BLaER1 treated with 17β-estradiol and CSF1 and Interleukin-3, amounts not matched to agents 10 nM and 100 nM (cell line): ENCODE measurements at regions not wholly inside any gene's neighbourhood (a gene's known extent, or its start where the extent isn't known, plus 50 kb on each side); places are given as distances from the start of the nearest gene placed in this dataset.

Experiments used
- H3K27ac ChIP-seq, 11 experiments: shearing (Covaris generic); formaldehyde crosslinking; 2 replicates each; pipeline ENCODE4 v1.8.1; 2022
- H3K27me3 ChIP-seq, 11 experiments: shearing (Covaris generic); formaldehyde crosslinking; 2 replicates each; pipeline ENCODE4 v1.8.1; 2022
- H3K36me3 ChIP-seq, 11 experiments: shearing (Covaris generic); formaldehyde crosslinking; 2 replicates each; pipeline ENCODE4 v1.8.1; 2022
- H3K4me1 ChIP-seq, 10 experiments: shearing (Covaris generic); formaldehyde crosslinking; 2 replicates each; pipeline ENCODE4 v1.8.1; 2022
- H3K4me2 ChIP-seq, 11 experiments: shearing (Covaris generic); formaldehyde crosslinking; 2 replicates each; pipeline ENCODE4 v1.8.1; 2022
- H3K4me3 ChIP-seq, 10 experiments: shearing (Covaris generic); formaldehyde crosslinking; 2 replicates each; pipeline ENCODE4 v1.8.1; 2022
- H3K9ac ChIP-seq, 11 experiments: shearing (Covaris generic); formaldehyde crosslinking; 2 replicates each; pipeline ENCODE4 v1.8.1; 2022
- H3K9me3 ChIP-seq, 11 experiments: shearing (Covaris generic); formaldehyde crosslinking; replicated peaks in 1 of 11; 2 replicates each; pipeline ENCODE4 v1.8.1; 2022
- H4K20me1 ChIP-seq, 11 experiments: shearing (Covaris generic); formaldehyde crosslinking; 2 replicates each; pipeline ENCODE4 v1.8.1; 2022
- Cebpa-rat ChIP-seq, 11 experiments: shearing (Covaris generic); IDR thresholded peaks; 2 replicates each; pipeline ENCODE4 v1.8.1; 2022

- H3K27ac ChIP-seq = no peak overlapping the region
- H3K4me3 ChIP-seq = no peak overlapping the region
- H3K27me3 ChIP-seq = no peaks in the 10 kb centered on the region
- no peaks in the 10 kb centered on the region for H3K36me3 ChIP-seq
- H3K9me3 ChIP-seq = no peaks in the 10 kb centered on the region
- H3K9ac ChIP-seq = no peak overlapping the region
- H3K4me1 ChIP-seq = peaks cover 5 to 9% (median 7%) of the 10 kb centered on the region in 10 experiments; a peak in 14 of 20 replicates
- H3K4me2 ChIP-seq = peak overlapping the region in 10 of 11 experiments; percentile 0 to 51 (median 13); a peak in 9 of 22 replicates
- TF ChIP-seq Cebpa-rat (IDR thresholded peaks at IDR 0.05) = no peak
- H4K20me1 ChIP-seq = no peaks in the 10 kb centered on the region
These were observed 158.1 kb downstream of the FHIP1A start for GRCh38 chr4:151567056-151567455.

- Histone ChIP-seq H4K20me1 (no peaks in the 10 kb centered on the region), H3K9me3 (no peaks in the 10 kb centered on the region), H3K9ac (no peak overlapping the region), H3K27me3 (no peaks in the 10 kb centered on the region), H3K4me3 (no peak overlapping the region), H3K4me1 (peaks cover 5 to 9% (median 7%) of the 10 kb centered on the region in 10 experiments; a peak in 14 of 20 replicates), H3K4me2 (no peak overlapping the region), H3K36me3 (no peaks in the 10 kb centered on the region), H3K27ac (no peak overlapping the region)
- TF ChIP-seq Cebpa-rat (IDR thresholded peaks at IDR 0.05) = no peak
These were observed 160.0 kb downstream of the FHIP1A start for GRCh38 chr4:151568966-151569365.

GRCh38 chr4:151569650-151570049 lies 160.7 kb downstream of the FHIP1A start:
- TF ChIP-seq Cebpa-rat (IDR thresholded peaks at IDR 0.05) = no peak
- Histone ChIP-seq H3K4me1 (peaks cover 5 to 9% (median 7%) of the 10 kb centered on the region in 10 experiments; a peak in 14 of 20 replicates), H3K4me3 (no peak overlapping the region), H3K27ac (no peak overlapping the region), H3K9me3 (no peaks in the 10 kb centered on the region), H3K36me3 (no peaks in the 10 kb centered on the region), H3K4me2 (no peak overlapping the region), H3K9ac (no peak overlapping the region), H4K20me1 (no peaks in the 10 kb centered on the region), H3K27me3 (no peaks in the 10 kb centered on the region)

- Histone ChIP-seq H3K27ac (no peak overlapping the region), H3K9me3 (no peaks in the 10 kb centered on the region), H3K36me3 (no peaks in the 10 kb centered on the region), H3K4me3 (no peak overlapping the region), H3K27me3 (no peaks in the 10 kb centered on the region), H4K20me1 (no peaks in the 10 kb centered on the region), H3K4me2 (no peak overlapping the region), H3K4me1 (no peaks in the 10 kb centered on the region), H3K9ac (no peak overlapping the region)
- no peak for TF ChIP-seq Cebpa-rat (IDR thresholded peaks at IDR 0.05)
These were observed 164.5 kb downstream of the FHIP1A start for GRCh38 chr4:151573474-151573873.

- TF ChIP-seq Cebpa-rat (IDR thresholded peaks at IDR 0.05) = no peak
- no peak overlapping the region for H3K4me3 ChIP-seq
These were observed 165.0 kb downstream of the FHIP1A start for GRCh38 chr4:151573945-151574344.

GRCh38 chr4:151574968-151575367 lies 166.0 kb downstream of the FHIP1A start:
- Histone ChIP-seq H3K9ac (no peak overlapping the region), H3K4me1 (no peaks in the 10 kb centered on the region), H3K36me3 (no peaks in the 10 kb centered on the region), H3K27ac (no peak overlapping the region), H3K4me2 (no peak overlapping the region), H3K4me3 (no peak overlapping the region), H3K27me3 (no peaks in the 10 kb centered on the region), H4K20me1 (no peaks in the 10 kb centered on the region), H3K9me3 (no peaks in the 10 kb centered on the region)
- no peak for TF ChIP-seq Cebpa-rat (IDR thresholded peaks at IDR 0.05)

More at GRCh38 chr4:151573945-151574344, 165.0 kb downstream of the FHIP1A start:
- Histone ChIP-seq H3K36me3 (no peaks in the 10 kb centered on the region), H3K4me2 (no peak overlapping the region), H4K20me1 (no peaks in the 10 kb centered on the region), H3K9ac (no peak overlapping the region), H3K9me3 (no peaks in the 10 kb centered on the region), H3K4me1 (no peaks in the 10 kb centered on the region), H3K27ac (no peak overlapping the region), H3K27me3 (no peaks in the 10 kb centered on the region)

- H3K36me3 ChIP-seq = no peaks in the 10 kb centered on the region
- no peaks in the 10 kb centered on the region for H3K4me1 ChIP-seq
- H3K9me3 ChIP-seq = no peaks in the 10 kb centered on the region
- H3K4me3 ChIP-seq = no peak overlapping the region
- no peak overlapping the region for H3K27ac ChIP-seq
- H3K4me2 ChIP-seq = no peak overlapping the region
- TF ChIP-seq Cebpa-rat (IDR thresholded peaks at IDR 0.05) = no peak
- H3K9ac ChIP-seq = no peak overlapping the region
- H4K20me1 ChIP-seq = no peaks in the 10 kb centered on the region
- H3K27me3 ChIP-seq = no peaks in the 10 kb centered on the region
These were observed 166.7 kb downstream of the FHIP1A start for GRCh38 chr4:151575646-151576045.

GRCh38 chr4:151576627-151577026 lies 167.7 kb downstream of the FHIP1A start:
- H3K9ac ChIP-seq = no peak overlapping the region
- H3K9me3 ChIP-seq = no peaks in the 10 kb centered on the region
- H3K4me2 ChIP-seq = no peak overlapping the region
- H3K27ac ChIP-seq = no peak overlapping the region
- TF ChIP-seq Cebpa-rat (IDR thresholded peaks at IDR 0.05) = no peak
- no peaks in the 10 kb centered on the region for H3K36me3 ChIP-seq
- no peaks in the 10 kb centered on the region for H3K27me3 ChIP-seq
- H4K20me1 ChIP-seq = no peaks in the 10 kb centered on the region
- no peaks in the 10 kb centered on the region for H3K4me1 ChIP-seq
- H3K4me3 ChIP-seq = no peak overlapping the region

- H3K4me3 ChIP-seq = no peak overlapping the region
- no peaks in the 10 kb centered on the region for H3K27me3 ChIP-seq
- no peak overlapping the region for H3K9ac ChIP-seq
- no peak overlapping the region for H3K27ac ChIP-seq
- H3K36me3 ChIP-seq = no peaks in the 10 kb centered on the region
- no peak overlapping the region for H3K4me2 ChIP-seq
- H4K20me1 ChIP-seq = no peaks in the 10 kb centered on the region
- no peaks in the 10 kb centered on the region for H3K4me1 ChIP-seq
- TF ChIP-seq Cebpa-rat (IDR thresholded peaks at IDR 0.05) = no peak
- no peaks in the 10 kb centered on the region for H3K9me3 ChIP-seq
These were observed 172.6 kb downstream of the FHIP1A start for GRCh38 chr4:151581570-151581969.

- Histone ChIP-seq H3K27me3 (no peaks in the 10 kb centered on the region), H3K27ac (no peak overlapping the region), H3K9me3 (no peaks in the 10 kb centered on the region), H3K4me1 (no peaks in the 10 kb centered on the region), H4K20me1 (no peaks in the 10 kb centered on the region), H3K4me3 (no peak overlapping the region), H3K36me3 (no peaks in the 10 kb centered on the region), H3K9ac (no peak overlapping the region), H3K4me2 (no peak overlapping the region)
- TF ChIP-seq Cebpa-rat (IDR thresholded peaks at IDR 0.05) = no peak
These were observed 173.1 kb downstream of the FHIP1A start for GRCh38 chr4:151582098-151582497.
